ENCODE measurements at regions not wholly inside any gene's neighbourhood (a gene's known extent, or its start where the extent isn't known, plus 50 kb on each side); places are given as distances from the start of the nearest gene placed in this dataset.
"Not testable (repeated sequence)": the region's sequence is repeated elsewhere in the genome, so short reads cannot be mapped to it uniquely, and the experiment has no call there.

DNA sequence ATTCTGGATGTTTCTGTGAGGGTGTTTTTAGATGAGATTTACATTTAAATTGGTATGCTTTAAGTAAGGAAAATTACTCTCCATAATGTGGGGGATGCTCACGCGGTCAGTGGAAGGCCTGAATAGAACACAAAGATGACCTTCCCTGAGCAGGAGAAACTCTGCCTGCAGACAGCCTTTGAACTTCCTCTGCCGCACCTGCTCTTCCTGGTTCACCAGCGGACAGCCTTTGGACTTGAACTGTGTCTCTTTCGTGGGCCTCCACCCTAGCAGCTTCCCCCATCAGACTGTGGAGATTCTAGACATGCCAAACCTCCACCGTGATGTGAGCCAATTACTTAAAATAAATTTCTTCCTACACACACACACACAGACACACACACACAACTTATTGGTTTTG, 210.7 kb downstream of the EFCAB11 start:
- no peak for DNase-seq

DNA sequence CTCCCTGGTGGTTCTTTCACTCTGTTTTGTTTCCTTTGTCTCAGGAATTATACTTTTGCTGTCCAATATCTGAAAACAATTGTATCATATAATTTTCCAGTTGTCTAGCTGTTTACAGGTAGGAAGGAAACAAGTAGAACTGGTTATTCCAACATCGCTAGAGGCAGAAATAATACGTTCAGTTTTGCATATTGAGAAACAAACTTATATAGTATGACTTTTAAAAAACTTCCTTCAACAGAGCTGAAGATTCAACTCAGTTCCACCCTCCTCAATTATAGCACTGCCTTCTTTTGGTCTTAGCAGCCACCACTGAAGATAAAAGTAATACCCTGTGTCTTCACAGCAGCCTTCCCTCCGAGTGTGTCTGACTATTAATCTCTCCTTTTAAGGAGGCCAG, 214.3 kb downstream of the EFCAB11 start:
- no peak for DNase-seq

DNA sequence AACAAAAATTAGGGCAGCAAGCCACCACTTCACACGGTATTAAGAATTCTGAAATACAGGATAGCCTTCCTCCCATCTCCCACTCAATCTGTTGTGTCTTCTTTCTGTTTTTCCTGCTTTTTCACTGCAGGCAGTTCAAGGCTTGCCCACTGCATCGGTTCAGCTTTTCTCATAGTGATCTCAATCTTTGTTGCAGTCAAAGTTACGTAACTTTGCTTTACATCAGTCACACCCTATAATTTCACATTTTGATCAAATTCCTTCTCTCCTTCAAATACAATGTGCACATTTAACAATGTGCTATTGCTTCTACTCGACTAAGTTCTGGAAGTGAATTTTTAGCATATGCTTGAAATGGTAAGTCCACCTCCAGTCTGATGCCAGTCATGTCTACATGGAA, 217.6 kb downstream of the EFCAB11 start:
- no peak for DNase-seq

DNA sequence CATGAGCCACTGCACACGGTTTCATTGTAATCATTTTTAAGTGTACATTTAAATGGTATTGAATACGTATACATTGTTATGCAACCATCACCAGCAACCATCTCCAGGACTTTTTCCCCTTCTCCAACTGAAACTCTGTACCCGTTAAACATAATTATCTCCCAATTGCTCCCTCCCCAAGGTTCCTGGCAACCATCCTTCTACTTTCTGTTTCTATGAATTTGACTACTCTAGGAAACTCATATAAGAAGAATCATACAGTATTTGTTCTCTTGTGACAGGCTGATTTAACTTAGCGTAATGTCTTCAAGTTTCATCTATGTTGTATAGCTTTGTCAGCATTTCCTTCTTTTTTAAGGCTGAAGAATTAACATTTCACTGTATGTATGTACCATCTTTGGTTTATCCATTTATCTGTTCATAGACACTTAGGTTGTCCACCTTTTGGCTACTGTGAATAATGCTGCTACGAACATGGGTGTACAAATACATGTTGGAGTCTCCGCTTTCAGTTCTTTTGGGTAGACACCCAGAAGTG, 223.1 kb downstream of the EFCAB11 start:
- DNase-seq, result no peak

DNA sequence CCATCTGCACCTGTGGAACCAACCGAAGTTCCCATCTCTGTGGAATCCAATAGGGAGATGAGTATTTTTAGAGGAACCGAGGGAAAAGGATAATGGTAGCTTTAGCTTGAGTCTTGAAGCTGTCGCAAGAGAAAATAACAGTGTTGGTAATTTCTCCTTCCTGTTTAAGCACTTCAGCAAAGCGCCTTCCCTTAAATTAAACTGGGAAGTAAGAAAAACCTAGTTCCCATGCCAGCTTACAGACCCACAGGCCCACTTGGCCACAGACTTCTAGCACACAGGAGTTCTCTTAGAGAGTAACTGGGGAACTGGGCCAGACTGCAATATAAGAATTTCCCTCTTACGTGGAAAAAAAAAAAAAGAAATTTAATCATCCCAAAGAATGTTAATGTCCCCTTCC, 223.8 kb downstream of the EFCAB11 start:
- no peak for DNase-seq

DNA sequence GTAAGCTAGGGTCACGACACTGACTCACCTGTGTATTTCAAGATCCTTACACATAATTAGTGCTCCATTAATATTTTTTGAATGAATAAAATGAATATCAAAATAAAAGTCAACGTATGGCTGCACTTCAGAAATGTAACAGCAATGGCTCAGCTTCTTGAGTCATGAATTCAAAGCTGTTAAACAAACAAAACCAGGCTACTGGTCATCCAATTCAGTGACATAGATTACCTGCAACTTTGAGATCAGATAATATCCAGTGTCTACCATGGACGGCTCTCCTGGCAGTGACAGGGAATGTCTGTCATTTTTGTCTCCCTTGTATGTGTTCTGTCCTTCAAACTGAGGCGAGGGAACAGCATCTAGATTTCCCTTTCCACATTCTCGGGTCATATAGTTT, 225.6 kb downstream of the EFCAB11 start:
- DNase-seq, result no peak

DNA sequence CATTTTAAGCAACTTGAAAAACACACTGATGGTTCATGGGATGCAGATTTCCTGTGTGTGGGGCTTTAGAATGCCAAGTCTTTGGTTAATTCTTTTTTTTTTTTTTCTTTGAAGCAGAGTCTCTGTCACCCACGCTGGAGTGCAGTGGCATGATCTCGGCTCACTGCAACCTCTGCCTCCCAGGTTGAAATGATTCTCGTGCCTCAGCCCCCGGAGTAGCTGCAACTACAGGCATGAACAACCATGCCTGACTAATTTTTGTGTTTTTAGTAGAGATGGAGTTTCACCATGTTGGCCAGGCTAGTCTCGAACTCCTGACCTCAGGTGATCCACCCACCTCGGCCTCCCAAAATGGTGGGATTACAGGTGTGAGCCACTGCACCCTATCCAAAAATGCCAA, 228.3 kb downstream of the EFCAB11 start:
- not testable (repeated sequence) for DNase-seq

DNA sequence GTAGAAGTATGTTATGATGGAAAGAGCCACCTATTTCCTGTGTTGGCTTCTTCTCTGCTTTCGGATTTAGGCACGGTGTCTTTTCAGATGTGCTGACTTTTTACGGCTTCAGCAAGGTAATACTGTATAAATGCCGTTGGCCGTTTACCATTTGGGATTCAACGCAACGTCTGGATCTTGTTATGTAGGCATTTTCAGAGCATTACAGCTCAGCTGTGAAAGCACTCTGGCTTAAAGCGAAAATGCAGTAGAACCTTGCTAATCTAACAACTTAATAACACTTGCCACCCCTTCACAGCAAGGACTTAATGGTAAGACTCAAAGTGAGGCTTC, 229.9 kb downstream of the EFCAB11 start:
- no peak for DNase-seq

DNA sequence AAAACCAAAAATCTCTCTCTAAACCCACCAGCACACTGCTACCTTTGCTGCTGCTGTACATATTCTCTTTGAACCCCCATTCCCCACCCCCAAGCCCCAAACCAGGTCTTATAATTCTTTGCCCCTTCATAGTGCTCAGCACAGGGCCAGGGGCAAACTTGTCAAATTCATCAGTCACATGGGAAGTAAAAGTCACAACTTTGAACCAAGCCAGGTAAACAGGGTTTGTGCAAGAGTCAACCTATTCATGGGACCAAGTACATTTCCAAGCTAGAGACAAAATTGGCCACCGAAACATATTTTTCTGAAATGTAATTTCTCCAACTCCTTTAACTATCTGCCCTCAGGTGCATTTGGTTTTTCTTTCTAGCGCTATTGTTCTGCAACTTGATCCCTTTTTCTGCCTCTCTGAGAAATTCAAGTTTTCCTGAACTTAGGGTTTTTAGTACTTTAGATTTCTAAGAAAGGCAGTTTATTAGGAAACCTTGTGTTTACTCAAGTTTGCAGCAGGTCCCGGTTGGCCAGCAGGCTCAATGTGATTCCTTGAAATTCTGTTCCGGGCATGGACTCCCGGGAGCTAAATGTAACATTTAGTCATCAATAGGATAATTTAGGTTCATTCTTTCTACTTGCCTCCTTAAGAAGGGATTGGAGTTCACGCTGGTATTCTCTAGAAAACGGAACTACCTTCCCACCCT, 230.5 kb downstream of the EFCAB11 start:
- no peak for DNase-seq

DNA sequence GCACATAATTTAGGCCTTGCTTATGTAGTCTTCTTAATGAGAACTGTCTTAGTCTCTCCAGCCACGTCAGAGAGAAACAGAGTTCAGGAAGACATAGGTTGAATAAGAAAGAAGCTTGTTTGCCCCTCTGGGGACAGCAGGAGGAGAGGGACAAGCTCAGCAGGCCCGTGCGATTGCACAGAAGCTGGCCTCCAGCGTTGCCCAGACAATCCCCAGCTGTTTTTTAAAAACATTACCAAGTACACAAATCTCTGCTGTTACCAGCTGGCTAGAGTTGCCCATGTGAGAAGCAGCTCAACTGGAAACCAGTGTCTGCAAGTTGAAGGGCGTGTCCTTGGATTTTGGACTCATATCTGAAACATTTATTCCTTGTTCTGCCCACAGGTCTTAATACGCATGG, 232.6 kb downstream of the EFCAB11 start:
- no peak for DNase-seq

DNA sequence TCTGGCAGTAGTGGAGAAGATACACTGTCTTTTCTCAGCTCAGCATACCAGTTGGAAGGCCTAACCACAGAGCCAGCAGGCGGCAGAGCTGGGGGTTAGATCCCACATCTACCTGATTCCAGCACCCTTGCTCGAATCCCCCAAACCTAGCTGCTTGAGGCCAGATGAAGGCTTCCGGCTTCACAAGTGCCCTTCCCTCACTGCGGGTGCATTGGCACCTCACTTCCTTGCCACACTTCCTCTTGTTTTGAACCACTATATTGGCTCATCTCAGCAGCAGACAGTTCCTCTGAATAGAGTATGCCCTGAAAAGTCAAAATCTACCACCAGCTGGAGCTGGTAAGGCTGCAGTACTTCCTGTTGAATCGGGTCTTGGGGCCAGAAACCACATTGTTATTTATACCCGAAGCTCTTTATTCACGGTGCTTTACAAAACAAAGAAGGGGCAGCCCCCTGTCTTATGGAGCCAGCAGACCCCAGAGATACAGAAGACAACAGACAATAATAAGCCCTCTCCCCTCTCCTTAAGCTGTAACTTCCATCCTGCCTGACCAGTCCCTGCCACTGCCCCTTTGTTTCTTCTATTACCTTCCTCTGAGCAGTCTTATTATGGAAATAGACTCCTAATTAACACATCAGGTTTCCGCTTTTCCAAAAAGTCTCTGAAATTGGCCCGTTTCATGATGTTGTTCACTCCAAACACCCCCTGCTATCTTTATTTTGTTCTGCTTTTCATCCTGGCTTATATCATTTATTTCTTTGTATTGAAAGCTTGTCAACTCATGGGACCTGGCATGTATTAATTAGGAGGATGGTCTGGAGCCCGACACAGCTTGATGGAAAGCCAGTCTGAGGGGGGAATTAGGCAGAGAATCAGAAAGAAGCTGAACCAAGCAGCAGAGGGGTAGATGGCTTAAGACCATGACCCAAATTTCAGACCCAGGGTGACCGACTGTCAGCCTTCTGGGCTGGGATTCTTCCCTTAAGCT, 233.5 kb downstream of the EFCAB11 start:
- DNase-seq, result no peak

DNA sequence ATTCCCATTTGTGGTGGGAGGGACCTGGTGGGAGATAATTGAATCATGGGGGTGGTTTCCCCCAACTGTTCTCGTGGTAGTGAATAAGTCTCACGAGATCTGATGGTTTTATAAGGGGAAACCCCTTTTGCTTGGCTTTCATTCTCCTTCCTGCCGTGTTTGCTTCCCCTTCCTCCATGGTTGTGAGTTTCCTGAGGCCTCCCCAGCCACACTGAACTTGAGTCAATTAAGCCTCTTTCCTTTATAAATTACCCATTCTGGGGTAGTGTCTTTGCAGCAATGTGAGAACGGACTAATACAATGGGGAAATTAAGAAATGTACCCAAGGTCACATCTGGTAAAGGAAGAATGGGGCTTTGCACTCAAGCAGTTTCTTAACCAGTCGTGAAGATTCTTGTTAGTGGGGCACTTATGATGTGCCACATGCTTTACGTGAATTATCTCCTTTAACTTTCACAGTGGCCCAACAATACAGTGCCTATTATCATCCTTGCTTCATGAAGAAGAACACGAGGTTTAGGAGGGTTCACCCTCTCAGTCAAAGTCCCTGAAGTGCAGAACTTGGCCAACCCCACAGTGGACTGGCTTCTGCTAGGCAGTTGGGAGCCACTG, 234.3 kb downstream of the EFCAB11 start:
- no peak for DNase-seq

DNA sequence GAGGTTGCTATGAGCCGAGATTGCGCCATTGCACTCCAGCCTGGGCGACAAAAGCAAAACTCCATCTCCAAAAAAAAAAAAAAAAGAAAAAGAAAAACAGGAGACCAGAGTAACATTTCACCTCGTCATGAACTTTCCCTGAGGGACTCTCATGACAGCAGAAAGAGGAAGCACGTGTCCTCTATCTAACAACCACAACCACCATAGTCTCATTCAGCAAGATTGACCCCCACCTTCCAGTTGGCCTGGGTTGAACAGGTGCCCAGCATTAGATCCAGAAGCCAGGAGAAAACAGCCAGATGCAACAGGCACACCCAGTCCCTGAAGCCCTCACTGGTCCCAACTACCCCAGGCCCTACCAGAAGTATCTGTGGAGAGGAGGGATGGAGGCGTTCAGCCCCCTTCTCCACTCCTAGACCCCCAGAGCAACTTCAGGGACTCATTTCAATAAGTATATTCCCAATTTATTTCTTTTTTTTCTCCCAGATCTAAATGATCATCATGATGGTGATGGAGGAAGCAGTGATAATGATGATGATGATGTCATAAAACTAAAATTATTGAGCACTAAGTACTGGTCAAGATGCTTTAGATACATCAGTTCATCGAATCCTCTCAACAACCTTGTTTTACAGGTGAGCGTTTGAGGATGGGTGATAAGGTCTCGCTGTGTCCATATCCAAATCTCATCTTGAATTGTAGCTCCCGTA, 235.0 kb downstream of the EFCAB11 start:
- no peak for DNase-seq

DNA sequence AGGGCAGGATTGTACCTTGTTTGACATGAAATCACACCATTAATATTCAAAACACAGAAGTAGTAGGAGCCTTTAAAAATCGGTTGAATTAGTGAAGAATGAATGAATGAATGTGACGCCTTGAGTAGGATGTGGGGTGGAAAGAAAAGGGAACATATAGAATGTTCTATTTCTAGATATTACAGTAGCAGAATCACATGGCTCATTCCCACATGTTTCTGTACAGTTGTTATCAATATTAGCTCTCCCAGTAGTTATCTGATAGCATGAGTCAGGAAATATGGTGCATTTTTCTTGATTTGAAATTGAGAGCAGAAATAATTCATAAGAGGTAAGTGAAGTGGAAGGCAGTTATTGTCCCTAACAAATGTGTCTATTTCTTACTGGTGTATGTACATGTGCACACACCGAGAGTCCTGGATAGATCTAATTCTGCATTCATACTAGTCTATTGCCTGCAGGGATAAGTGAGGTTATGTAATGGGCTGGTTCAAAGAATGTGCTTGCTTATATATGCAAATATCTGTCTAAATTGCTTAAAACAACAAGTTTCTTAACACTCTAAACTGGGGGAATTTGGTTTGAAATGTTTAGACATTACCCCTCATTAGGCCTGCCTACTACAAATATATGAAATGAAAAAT, 245.4 kb downstream of the EFCAB11 start:
- no peak for DNase-seq

DNA sequence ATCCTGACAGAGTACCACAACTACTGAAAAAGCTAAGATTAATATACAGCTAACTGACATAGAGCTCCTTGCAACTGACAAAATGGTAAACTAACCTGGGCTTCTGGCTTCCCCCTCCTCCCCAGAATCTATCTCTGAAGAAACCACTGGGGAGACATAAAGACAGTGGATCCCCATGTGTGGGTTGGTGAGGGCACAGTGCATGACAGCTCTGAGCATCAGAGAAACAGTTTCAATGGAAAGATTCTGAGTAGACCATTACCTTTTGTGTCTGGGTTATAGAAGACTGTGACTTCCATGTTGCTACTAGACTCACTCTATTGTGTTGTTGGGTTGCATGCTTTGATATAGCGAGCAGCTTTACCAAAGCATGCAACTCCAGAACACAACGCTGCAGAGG, 247.4 kb downstream of the EFCAB11 start:
- no peak for DNase-seq

DNA sequence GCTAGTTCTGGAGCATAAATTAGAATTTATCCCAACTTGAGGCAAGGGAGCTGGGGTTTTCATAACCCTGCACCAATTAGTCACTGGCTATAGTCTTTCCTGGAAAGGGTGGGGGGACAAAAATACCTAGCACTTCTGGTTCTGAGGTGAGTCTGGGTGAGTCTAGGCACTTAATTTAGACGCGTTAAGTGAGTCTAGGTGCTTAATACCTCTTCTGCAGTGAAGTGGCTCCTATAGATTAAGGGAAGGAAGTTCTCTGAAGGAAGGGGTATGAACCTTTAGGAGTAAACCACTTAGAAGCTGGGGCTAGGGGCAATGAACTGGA, 251.7 kb downstream of the EFCAB11 start:
- DNase-seq, result no peak

DNA sequence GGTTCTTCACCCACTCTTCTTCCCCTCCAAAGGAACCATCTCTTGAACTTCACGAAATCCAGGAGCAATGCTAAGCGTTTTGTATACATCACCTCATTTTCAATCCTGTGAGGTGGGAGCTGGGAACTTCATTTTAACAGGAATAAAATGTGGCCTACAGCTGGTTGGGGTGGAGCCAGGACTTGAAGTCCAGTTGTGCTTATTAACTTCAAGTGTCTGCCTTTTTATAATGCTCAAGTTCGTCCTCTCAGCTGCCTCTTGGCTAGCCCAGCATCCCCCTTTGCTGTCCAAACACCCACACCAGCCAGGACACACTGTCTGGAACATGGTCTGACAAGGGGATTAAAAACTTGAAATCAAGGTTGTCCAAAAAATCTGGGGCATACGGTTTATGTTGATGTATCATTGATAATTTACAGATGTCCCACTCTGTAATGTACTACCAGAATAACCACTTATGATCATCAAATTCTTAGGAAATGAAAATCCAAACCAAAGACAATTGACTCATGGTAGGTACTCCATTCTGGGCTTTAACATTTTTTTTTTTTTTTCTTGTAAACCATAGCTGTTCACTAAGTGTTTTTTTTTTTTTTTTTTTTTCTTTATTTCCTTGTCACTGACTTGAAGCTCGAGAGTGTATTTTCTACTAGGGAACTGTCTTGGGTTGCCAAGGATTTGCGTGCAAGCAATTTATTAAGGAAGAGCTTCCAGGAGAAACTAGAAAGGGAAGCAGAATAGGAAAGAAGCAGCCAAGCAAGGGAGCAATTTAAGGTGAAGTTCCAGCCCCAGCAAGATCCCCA, 252.3 kb downstream of the EFCAB11 start:
- DNase-seq, result no peak

DNA sequence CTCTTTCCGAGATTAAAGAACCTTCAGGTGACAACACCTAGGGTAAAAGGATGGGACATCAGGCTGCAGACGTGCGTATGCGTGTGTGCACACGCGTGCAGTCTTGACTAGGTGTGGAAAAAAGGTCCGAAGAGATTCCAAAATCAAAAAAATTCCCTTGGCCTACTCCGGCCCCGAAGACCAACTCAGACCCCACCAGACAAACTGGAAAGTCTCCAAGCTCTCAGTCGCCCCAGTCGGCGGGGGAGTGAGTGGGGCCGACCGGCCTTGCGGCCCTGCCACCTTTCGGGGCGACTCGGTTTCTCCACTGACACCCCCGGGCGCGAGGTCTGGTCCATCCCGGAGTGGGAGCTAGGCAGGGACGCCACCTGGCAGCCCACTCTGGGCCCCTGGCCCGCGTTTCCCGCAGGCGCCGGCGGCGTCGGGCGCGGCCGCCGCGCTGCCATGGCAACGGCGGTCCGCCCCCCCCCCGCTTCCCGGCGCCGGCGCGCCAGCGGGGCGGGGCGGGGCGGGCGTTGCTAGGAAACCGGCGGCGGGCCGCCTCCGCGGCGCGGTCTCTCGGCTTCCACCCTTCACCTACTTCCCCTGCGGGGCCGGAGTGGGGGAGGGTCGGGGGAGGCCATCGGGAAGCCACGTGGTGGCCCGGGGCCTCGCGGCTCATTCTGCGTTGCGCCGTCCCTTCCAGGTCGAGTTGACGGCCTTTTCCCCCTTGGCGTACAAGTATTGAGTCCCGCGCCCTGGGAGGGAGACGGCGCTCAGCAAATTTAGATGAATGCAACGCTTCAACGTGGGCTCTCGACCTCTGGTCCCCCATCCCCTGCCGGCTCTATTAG, 253.1 kb downstream of the EFCAB11 start:
- DNase-seq, result peak; percentile 21

DNA sequence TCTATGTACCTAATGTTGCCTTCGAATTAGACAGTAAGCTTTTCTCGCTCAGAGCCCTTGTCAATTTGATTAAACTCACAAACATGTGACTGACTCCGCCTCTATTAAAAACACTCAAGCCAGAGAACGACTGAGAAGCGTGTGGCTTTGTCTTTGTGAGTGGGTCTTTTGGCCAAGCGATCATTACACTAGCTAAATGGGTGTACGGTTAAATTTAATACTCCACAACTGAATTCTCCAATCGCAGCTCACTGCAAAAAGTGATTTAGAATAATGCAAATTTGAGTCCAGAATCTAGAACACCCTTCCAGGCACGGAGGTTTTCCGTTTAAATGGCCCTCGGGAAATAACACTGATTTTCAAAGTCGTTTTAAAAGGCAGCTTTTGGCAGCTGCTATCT, 253.7 kb downstream of the EFCAB11 start:
- DNase-seq, result no peak

DNA sequence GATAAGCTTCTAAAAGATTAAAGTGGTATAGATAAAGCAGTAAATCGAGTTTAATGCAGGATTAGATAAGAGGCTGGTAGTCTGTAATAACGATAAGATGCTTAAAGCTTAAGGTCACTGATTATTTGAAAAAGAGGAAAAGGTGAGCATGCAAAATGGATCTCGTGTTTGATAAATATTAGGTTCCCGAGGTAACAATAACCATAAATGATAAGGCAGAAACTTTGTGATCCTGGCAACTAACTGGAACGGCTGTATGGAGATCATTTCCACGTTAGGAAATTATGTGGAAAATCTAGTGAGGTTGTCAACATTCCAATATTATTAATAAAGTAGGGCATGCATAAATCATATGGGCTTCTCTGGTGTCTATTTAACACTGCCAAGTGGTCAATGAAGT, 255.5 kb downstream of the EFCAB11 start:
- no peak for DNase-seq
